HG03135 (cell line): ENCODE measurements at regions not wholly inside any gene's neighbourhood (a gene's known extent, or its start where the extent isn't known, plus 50 kb on each side); places are given as distances from the start of the nearest gene placed in this dataset.
"Not testable (repeated sequence)": the region's sequence is repeated elsewhere in the genome, so short reads cannot be mapped to it uniquely, and the experiment has no call there.

Experiments used
- ATAC-seq: cut with Tn5 transposase; IDR thresholded peaks from one replicate; pipeline ENCODE4 v1.9.1; 2021; ENCODE audit warnings: mild to moderate bottlenecking, moderate library complexity; ENCODE audit not compliant: unreplicated experiment

GRCh38 chr2:167844714-167845530, 402.5 kb downstream of the STK39 start:
- ATAC-seq, result no peak

- ATAC-seq, result no peak
Observed at GRCh38 chr2:167843657-167844056, 403.7 kb downstream of the STK39 start.

GRCh38 chr2:167843217-167843616, 404.2 kb downstream of the STK39 start:
- ATAC-seq, result no peak

GRCh38 chr2:167842047-167842446, 405.3 kb downstream of the STK39 start:
- no peak for ATAC-seq

GRCh38 chr2:167835290-167835689, 412.1 kb downstream of the STK39 start:
- not testable (repeated sequence) for ATAC-seq

- ATAC-seq, result no peak
Observed at GRCh38 chr2:167834707-167835106, 412.7 kb downstream of the STK39 start.

DNA sequence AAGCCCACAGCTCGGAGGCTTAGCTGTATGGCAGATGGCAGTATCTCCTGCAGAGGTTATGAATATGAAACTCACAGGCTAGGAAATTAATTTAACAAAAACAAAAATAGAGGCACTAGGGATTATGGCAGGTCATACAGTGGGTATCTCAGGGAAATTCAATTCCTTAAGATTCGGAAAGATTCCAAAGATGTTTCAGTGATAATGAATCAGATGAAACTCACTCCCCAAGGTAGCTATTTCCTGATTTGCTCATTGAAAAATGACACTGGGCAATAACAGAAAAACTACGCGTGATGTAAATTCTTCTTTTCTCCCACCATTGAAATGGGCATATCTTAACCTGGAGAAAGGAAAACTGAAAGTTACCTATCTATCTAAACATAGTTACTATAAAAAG, 414.1 kb downstream of the STK39 start:
- ATAC-seq, result no peak

GRCh38 chr2:167832868-167833287, 414.5 kb downstream of the STK39 start:
- no peak for ATAC-seq

- ATAC-seq, result no peak
Observed at GRCh38 chr2:167827352-167828097, 419.9 kb downstream of the STK39 start.

GRCh38 chr2:167826906-167827305, 420.5 kb downstream of the STK39 start:
- ATAC-seq, result no peak

GRCh38 chr2:167825664-167826063, 421.7 kb downstream of the STK39 start:
- ATAC-seq, result no peak

DNA sequence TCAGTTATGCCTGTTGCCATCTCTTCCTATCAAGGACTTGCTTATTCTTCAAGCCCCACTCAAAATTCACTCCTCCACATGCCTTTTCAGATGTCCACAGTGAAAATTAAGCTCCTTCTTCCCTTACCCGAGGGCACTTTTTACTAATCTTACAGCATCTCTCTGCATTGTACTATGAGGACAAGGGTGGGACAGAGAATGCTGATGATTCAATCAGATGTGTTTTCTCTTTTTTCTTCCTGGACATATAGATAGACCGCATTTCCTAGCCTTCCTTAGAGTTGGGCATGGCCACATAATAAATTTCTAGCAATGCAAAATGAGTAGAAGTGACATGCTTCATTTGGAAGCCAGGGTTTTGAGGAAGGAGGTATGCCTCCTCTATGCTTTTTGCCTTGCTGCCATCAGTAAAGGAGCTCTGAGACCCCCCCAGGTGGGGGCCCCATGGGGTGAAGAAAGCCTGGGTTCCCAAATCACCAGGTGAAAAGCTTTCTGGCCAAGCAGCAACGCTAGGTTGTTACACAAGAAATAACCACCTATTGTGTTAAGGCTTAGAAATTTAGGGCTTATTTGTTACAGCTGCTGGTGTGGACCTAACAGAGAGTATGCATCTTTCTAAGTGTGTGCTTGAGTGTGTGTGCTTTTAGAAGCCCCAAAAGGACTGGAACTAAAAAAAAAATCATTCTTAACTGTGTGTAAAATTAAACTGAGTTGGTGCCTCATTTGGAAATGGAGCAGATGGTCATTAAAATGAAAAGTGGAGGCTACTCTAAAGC, 424.5 kb downstream of the STK39 start:
- no peak for ATAC-seq

DNA sequence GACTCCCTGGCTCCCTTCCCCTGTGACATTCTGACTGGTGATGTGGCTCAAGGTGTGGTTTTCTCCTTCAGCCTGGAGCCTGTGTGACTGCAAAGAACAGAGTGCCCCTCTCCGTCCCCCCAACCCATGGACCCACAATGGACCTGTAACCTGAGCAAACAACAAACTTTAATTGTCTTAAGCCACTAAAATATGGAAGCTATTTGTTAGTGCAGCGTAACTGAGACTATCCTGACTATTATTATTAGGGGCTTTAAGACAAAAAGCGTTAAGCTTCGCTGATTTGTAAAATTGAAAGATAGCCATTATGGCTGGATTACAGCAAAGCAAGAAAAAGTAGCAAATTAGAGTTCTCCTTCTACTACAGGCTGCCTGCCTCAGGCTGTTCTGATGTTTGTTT, 426.9 kb downstream of the STK39 start:
- no peak for ATAC-seq

DNA sequence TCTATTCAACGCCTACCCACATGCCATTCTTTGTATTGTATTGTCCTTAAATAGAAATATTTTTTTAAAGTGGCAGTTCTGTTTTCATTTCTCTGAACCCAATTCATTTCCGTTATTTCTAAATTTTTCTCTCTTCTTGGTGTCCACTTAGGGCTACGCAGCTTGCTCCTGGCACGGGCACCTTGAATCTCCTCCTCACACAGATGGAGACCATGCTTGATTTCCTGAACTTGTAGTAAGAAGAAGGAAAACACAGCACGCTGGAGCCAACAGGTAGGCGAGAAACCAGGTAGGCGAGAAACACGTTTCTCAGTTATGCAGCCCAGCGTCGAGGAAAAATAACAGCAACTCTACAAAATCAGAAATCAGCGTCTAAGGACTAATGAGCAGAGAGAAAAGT, 428.9 kb downstream of the STK39 start:
- no peak for ATAC-seq

DNA sequence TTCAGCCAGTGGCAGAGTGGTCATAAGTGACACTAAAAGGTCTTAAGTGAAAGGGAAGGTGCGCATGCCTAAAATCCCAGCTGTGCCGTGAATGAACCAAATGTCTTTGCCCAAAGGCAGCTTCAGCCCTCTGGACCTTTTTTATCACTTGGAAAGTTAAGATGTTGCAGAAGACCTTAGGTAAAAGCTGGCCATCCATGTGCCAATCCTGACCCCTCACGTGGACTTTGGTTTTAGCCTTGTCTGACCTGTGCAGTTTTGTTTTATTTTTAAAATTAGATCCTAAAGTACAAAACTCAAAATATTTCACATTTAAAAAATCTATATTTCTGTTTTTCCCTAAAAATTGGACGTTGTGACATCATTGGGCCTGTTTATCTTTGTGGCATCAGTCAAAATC, 429.5 kb downstream of the STK39 start:
- no peak for ATAC-seq

DNA sequence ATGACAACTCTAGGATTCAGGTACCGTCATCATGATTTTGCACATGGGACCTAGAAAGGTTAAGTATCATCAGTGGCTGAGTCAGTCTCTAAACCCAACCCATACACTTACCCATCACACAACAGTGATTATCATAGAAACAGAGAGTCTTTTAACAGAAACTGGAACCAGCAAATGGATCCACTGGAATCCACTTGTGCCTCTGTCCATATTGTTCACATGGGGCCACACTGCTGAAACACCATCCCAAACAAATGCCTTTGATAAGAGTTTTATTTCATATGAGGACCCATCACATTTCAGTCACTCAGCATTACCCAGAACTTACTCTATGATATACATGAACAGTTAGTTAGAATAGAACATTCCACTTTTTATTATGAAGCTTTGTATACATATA, 430.0 kb downstream of the STK39 start:
- ATAC-seq, result no peak

DNA sequence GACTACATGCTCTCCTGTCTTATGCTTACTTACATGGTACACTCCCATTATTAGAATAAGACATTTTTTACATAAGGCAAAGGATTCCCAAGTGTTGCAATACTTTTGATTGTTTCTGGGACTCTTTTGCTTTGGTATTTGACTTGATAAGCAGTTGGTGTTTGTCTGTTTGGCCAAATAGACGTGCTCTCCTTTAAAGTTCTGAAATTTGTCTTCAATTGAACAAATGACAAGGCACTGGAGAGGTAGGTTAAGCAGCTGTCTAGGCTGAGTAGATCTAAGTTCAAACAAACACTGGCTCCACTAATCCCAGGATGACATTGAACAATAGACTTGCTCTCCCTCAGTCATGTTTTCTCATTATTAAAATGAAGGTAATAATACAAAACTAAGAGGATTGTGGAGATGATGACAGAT, 430.5 kb downstream of the STK39 start:
- ATAC-seq, result no peak

DNA sequence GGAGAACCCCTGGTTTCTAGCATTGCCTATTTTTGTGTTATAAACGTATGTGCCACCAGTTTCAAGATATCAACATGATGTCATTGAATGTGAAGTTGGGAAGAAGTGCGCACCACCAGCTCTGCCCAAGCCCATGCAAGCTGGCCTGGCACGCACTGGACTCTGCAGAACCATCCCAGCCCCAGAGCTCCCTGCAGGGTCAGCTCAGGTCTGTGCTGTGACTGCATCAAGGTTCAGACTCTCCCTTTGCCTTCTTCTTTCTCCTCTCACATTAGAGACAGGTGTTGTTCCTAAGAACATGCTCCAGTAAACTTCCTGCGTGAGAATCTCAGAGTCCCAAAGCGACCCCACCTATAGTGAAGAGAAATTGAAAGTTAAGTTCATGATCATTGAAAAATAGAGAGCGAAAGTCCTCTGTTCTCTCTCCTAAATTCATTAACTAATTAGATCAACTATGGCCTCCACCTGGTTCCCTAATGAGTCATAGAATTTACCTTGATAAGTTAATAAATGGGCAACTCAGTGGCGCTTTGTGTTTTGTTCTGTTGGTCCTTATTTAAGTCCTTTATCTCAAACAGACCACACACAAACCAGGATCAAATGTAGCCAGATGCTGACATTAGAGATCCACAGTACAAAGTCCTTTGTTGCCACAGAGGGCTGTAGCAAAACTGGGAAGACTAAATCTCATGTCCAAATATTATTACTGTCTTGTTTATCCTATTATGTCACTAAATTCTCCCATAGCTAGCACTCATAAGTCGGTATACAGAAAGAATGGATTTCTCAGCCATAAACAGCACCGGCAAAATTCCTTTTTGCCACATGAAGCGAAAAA, 432.3 kb downstream of the STK39 start:
- ATAC-seq, result peak; percentile 74

GRCh38 chr2:167814482-167814880, 432.9 kb downstream of the STK39 start:
- not testable (repeated sequence) for ATAC-seq

DNA sequence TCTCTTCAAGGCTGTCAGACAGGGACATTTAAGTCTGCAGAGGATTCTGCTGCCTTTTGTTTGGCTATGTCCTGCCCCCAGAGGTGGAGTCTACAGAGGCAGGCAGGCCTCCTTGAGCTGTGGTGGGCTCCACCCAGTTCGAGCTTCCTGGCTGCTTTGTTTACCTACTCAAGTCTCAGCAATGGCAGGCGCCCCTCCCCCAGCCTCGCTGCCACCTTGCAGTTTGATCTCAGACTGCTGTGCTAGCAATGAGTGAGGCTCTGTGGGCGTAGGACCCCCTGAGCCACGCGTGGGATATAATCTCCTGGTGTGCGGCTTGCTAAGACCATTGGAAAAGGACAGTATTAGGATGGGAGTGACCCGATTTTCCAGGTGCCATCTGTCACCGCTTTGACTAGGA, 437.6 kb downstream of the STK39 start:
- ATAC-seq, result not testable (repeated sequence)
